ENCODE measurements at regions not wholly inside any gene's neighbourhood (a gene's known extent, or its start where the extent isn't known, plus 50 kb on each side); places are given as distances from the start of the nearest gene placed in this dataset.

GRCh38 chr13:109568339-109568818 is 218.0 kb downstream of the IRS2 start:
- Histone ChIP-seq H3K9me3 (ENCODE audit: low read length) (no peaks in the 10 kb centered on the region), H3K4me1 (ENCODE audit: insufficient read depth, low read length) (no peaks in the 10 kb centered on the region), H2AFZ (ENCODE audit: low read depth, low read length) (no peak overlapping the region), H3K27me3 (ENCODE audit: insufficient read depth, low read length) (no peaks in the 10 kb centered on the region), H3K36me3 (ENCODE audit: insufficient read depth, low read length) (no peaks in the 10 kb centered on the region), H3K4me3 (ENCODE audit: low read length) (no peak overlapping the region)

GRCh38 chr13:109567315-109567714 is 219.1 kb downstream of the IRS2 start:
- no peak overlapping the region for H3K4me3 ChIP-seq (ENCODE audit: low read length)
- no peaks in the 10 kb centered on the region for H3K4me1 ChIP-seq (ENCODE audit: insufficient read depth, low read length)
- no peak overlapping the region for H2AFZ ChIP-seq (ENCODE audit: low read depth, low read length)
- H3K9me3 ChIP-seq (ENCODE audit: low read length), result no peaks in the 10 kb centered on the region
- peaks cover 2% of the 10 kb centered on the region for H3K27me3 ChIP-seq (ENCODE audit: insufficient read depth, low read length)
- H3K36me3 ChIP-seq (ENCODE audit: insufficient read depth, low read length), result no peaks in the 10 kb centered on the region

GRCh38 chr13:109565877-109566276 is 220.5 kb downstream of the IRS2 start:
- no peak overlapping the region for H2AFZ ChIP-seq (ENCODE audit: low read depth, low read length)
- no peaks in the 10 kb centered on the region for H3K4me1 ChIP-seq (ENCODE audit: insufficient read depth, low read length)
- H3K4me3 ChIP-seq (ENCODE audit: low read length), result no peak overlapping the region

DNA sequence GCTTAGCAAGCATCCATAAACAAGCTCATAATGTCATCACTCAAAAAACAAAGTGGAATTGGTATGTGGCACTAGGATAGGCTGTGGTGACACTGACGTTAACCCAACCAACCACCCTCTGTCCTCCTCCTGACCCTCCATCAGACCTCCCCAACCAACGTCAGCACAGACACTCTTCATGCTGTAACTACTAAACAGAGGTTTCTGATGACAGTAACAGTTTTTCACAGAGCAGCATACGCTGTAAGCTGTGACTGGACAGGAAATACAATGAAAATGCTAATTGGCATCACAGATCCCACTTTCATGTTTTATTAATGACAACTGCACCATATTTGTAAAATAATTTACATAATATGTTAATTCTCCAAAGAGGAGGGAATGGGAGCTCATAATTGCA is 238.0 kb downstream of the IRS2 start:
- no peak overlapping the region for H3K4me3 ChIP-seq (ENCODE audit: low read length)
- peaks cover 51% of the 10 kb centered on the region for H3K4me1 ChIP-seq (ENCODE audit: insufficient read depth, low read length)
- H3K9me3 ChIP-seq (ENCODE audit: low read length), result no peaks in the 10 kb centered on the region
- H3K27me3 ChIP-seq (ENCODE audit: insufficient read depth, low read length), result no peaks in the 10 kb centered on the region
- H2AFZ ChIP-seq (ENCODE audit: low read depth, low read length), result no peak overlapping the region
- H3K36me3 ChIP-seq (ENCODE audit: insufficient read depth, low read length), result no peaks in the 10 kb centered on the region

More at GRCh38 chr13:109565877-109566276, 220.5 kb downstream of the IRS2 start:
- H3K9me3 ChIP-seq (ENCODE audit: low read length), result no peaks in the 10 kb centered on the region
- H3K36me3 ChIP-seq (ENCODE audit: insufficient read depth, low read length), result no peaks in the 10 kb centered on the region
- peaks cover 2% of the 10 kb centered on the region for H3K27me3 ChIP-seq (ENCODE audit: insufficient read depth, low read length)

DNA sequence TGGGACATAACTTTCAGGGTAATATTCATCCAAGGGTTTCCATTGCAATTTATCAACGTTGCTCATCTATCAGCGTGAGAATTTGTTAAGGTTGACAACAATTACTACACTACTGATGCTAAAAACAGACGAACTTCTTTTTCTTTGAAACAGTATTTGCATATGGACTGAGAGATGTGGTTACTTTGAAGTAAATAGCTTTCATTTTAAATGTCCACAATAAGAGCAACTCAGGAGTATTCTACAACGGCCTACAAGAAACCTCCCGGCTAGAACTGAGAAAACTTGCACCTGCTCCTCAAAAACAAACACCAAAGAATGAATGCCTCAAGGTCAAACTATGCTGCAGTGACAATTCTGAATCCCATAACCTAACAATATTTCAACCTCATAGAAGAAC is 238.4 kb downstream of the IRS2 start:
- Histone ChIP-seq H3K4me1 (ENCODE audit: insufficient read depth, low read length) (peaks cover 51% of the 10 kb centered on the region), H3K36me3 (ENCODE audit: insufficient read depth, low read length) (no peaks in the 10 kb centered on the region), H3K4me3 (ENCODE audit: low read length) (no peak overlapping the region), H3K9me3 (ENCODE audit: low read length) (no peaks in the 10 kb centered on the region), H3K27me3 (ENCODE audit: insufficient read depth, low read length) (no peaks in the 10 kb centered on the region), H2AFZ (ENCODE audit: low read depth, low read length) (no peak overlapping the region)

- Histone ChIP-seq H2AFZ (ENCODE audit: low read depth, low read length) (no peak overlapping the region), H3K4me1 (ENCODE audit: insufficient read depth, low read length) (peaks cover 51% of the 10 kb centered on the region), H3K4me3 (ENCODE audit: low read length) (no peak overlapping the region), H3K27me3 (ENCODE audit: insufficient read depth, low read length) (no peaks in the 10 kb centered on the region), H3K36me3 (ENCODE audit: insufficient read depth, low read length) (no peaks in the 10 kb centered on the region), H3K9me3 (ENCODE audit: low read length) (no peaks in the 10 kb centered on the region)
Measured at GRCh38 chr13:109545931-109546330, 240.5 kb downstream of the IRS2 start.

GRCh38 chr13:109541081-109541480 is 245.3 kb downstream of the IRS2 start:
- Histone ChIP-seq H3K27me3 (ENCODE audit: insufficient read depth, low read length) (no peaks in the 10 kb centered on the region), H3K4me1 (ENCODE audit: insufficient read depth, low read length) (peaks cover 16% of the 10 kb centered on the region), H3K9me3 (ENCODE audit: low read length) (no peaks in the 10 kb centered on the region)

GRCh38 chr13:109537584-109537983 is 248.8 kb downstream of the IRS2 start:
- no peaks in the 10 kb centered on the region for H3K36me3 ChIP-seq (ENCODE audit: insufficient read depth, low read length)
- H2AFZ ChIP-seq (ENCODE audit: low read depth, low read length), result no peak overlapping the region
- H3K9me3 ChIP-seq (ENCODE audit: low read length), result no peaks in the 10 kb centered on the region
- no peaks in the 10 kb centered on the region for H3K27me3 ChIP-seq (ENCODE audit: insufficient read depth, low read length)
- H3K4me3 ChIP-seq (ENCODE audit: low read length), result no peak overlapping the region
- H3K4me1 ChIP-seq (ENCODE audit: insufficient read depth, low read length), result no peaks in the 10 kb centered on the region

More at GRCh38 chr13:109541081-109541480, 245.3 kb downstream of the IRS2 start:
- no peaks in the 10 kb centered on the region for H3K36me3 ChIP-seq (ENCODE audit: insufficient read depth, low read length)
- H3K4me3 ChIP-seq (ENCODE audit: low read length), result no peak overlapping the region
- no peak overlapping the region for H2AFZ ChIP-seq (ENCODE audit: low read depth, low read length)

GRCh38 chr13:109533350-109533749 is 253.0 kb downstream of the IRS2 start:
- Histone ChIP-seq H3K36me3 (ENCODE audit: insufficient read depth, low read length) (no peaks in the 10 kb centered on the region), H3K27me3 (ENCODE audit: insufficient read depth, low read length) (no peaks in the 10 kb centered on the region), H3K9me3 (ENCODE audit: low read length) (no peaks in the 10 kb centered on the region), H3K4me1 (ENCODE audit: insufficient read depth, low read length) (no peaks in the 10 kb centered on the region), H2AFZ (ENCODE audit: low read depth, low read length) (no peak overlapping the region), H3K4me3 (ENCODE audit: low read length) (no peak overlapping the region)

DNA sequence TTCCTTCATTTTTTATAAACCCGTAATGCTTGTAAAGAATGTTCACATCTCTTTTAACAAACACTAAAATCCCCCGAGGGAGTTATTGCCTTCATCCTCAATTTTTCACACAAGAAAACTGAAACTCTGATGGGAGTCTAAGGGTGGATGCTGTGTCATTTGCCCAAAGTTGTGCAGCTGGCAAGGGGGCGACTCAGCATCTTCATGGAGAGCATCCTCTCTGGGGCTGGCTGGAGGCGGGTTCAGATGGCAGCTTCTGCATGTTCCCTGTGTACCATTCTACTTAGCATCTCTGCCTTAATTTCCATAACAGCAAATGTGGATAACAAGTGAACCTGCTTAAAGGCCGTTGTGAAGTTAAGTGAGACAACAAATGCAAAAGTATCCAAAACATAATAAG is 256.4 kb downstream of the IRS2 start:
- H3K36me3 ChIP-seq (ENCODE audit: insufficient read depth, low read length), result no peaks in the 10 kb centered on the region
- H3K4me1 ChIP-seq (ENCODE audit: insufficient read depth, low read length), result no peaks in the 10 kb centered on the region
- H3K9me3 ChIP-seq (ENCODE audit: low read length), result no peaks in the 10 kb centered on the region
- H3K4me3 ChIP-seq (ENCODE audit: low read length), result no peak overlapping the region
- H3K27me3 ChIP-seq (ENCODE audit: insufficient read depth, low read length), result no peaks in the 10 kb centered on the region
- no peak overlapping the region for H2AFZ ChIP-seq (ENCODE audit: low read depth, low read length)

DNA sequence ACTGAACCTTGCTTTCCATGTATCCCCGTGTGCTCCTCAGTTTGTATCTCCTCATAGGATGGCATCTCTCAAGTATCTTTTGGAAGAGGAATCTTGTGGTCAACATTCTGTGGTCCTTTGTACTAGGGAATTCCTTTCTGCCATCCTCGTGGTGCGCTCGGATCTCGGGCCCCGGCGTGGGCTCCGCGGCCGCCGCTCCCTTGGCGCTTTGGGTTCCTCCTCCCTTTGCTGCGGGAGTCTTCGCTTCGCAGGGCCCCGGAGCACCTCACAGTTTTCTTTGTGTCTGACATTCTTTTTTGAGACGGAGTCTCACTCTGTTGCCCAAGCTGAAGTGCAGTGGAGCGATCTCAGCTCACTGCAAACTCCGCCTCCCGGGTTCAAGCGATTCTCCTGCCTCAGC is 264.7 kb downstream of the IRS2 start:
- Histone ChIP-seq H3K4me1 (ENCODE audit: insufficient read depth, low read length) (no peaks in the 10 kb centered on the region), H3K27me3 (ENCODE audit: insufficient read depth, low read length) (no peaks in the 10 kb centered on the region), H3K9me3 (ENCODE audit: low read length) (no peaks in the 10 kb centered on the region), H2AFZ (ENCODE audit: low read depth, low read length) (no peak overlapping the region), H3K4me3 (ENCODE audit: low read length) (no peak overlapping the region), H3K36me3 (ENCODE audit: insufficient read depth, low read length) (no peaks in the 10 kb centered on the region)

DNA sequence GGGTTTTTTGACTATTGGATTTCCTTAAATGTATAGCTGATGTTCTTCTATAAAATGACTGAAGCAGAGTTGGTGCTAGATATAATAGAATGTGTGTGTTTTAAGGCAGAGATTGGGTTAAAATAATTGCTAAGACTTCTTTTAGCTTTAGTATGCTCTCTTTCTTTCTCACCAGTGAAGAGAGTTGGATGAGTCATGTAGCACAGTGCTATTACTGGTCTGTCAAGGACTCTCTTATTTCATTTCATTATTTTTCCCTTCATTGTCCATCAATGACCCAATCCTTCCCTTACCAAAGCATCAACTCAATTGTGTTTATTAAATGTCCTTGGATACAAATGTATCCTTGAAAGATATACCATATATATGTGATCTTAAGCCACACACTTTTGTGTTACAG is 268.9 kb downstream of the IRS2 start:
- no peak overlapping the region for H3K4me3 ChIP-seq (ENCODE audit: low read length)

GRCh38 chr13:109516186-109516585 is 270.2 kb downstream of the IRS2 start:
- H3K4me1 ChIP-seq (ENCODE audit: insufficient read depth, low read length), result no peaks in the 10 kb centered on the region
- H3K27me3 ChIP-seq (ENCODE audit: insufficient read depth, low read length), result no peaks in the 10 kb centered on the region
- no peaks in the 10 kb centered on the region for H3K36me3 ChIP-seq (ENCODE audit: insufficient read depth, low read length)
- no peaks in the 10 kb centered on the region for H3K9me3 ChIP-seq (ENCODE audit: low read length)
- H3K4me3 ChIP-seq (ENCODE audit: low read length), result no peak overlapping the region
- no peak overlapping the region for H2AFZ ChIP-seq (ENCODE audit: low read depth, low read length)

More for the DNA sequence above, 268.9 kb downstream of the IRS2 start:
- H3K4me1 ChIP-seq (ENCODE audit: insufficient read depth, low read length), result no peaks in the 10 kb centered on the region
- no peaks in the 10 kb centered on the region for H3K27me3 ChIP-seq (ENCODE audit: insufficient read depth, low read length)
- no peaks in the 10 kb centered on the region for H3K9me3 ChIP-seq (ENCODE audit: low read length)
- H3K36me3 ChIP-seq (ENCODE audit: insufficient read depth, low read length), result no peaks in the 10 kb centered on the region
- no peak overlapping the region for H2AFZ ChIP-seq (ENCODE audit: low read depth, low read length)

DNA sequence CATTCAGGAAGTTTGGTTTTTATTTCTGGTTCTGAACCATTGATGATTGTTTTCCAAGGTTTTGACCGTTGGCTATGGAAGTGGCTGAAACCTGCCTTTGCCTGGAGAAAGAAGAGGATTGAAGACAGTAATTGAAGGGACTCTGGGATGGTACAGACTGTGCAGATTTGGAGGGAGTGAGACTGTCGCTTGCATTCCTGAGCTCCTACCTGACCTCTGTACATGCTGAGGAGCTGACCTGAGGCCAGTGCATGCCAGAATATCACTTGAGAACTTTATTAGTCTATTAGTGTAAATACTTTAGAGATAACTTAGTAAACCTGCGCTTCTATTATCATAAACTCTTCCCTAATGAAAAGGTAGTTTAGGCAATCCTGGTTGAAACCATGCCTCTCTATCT is 276.4 kb downstream of the IRS2 start:
- Histone ChIP-seq H3K27me3 (ENCODE audit: insufficient read depth, low read length) (no peaks in the 10 kb centered on the region), H3K36me3 (ENCODE audit: insufficient read depth, low read length) (no peaks in the 10 kb centered on the region), H3K4me3 (ENCODE audit: low read length) (no peak overlapping the region), H2AFZ (ENCODE audit: low read depth, low read length) (no peak overlapping the region), H3K9me3 (ENCODE audit: low read length) (no peaks in the 10 kb centered on the region), H3K4me1 (ENCODE audit: insufficient read depth, low read length) (no peaks in the 10 kb centered on the region)
